ENCODE measurements at regions not wholly inside any gene's neighbourhood (a gene's known extent, or its start where the extent isn't known, plus 50 kb on each side); places are given as distances from the start of the nearest gene placed in this dataset.

GRCh38 chr13:32923725-32924124, 92.5 kb upstream of the KL start:
- Histone ChIP-seq H3K4me2 (ENCODE audit: control insufficient read depth, insufficient read depth) (no peak overlapping the region), H3K4me3 (no peak overlapping the region), H3K79me2 (ENCODE audit: control insufficient read depth, insufficient read depth, low read length) (no peaks in the 10 kb centered on the region), H3K27me3 (replicated peaks in 1 of 2; ENCODE audit: control insufficient read depth in 2 of 2, insufficient read depth in 2 of 2, low read length in 1 of 2) (no peaks in the 10 kb centered on the region), H3K4me1 (ENCODE audit: control insufficient read depth, insufficient read depth, low read length) (no peaks in the 10 kb centered on the region), H3K9me3 (replicated peaks; ENCODE audit: control insufficient read depth, insufficient read depth, low read length) (no peaks in the 10 kb centered on the region), H3K9ac (ENCODE audit: control insufficient read depth, insufficient read depth, low read length) (no peak overlapping the region), H3K36me3 (ENCODE audit: control insufficient read depth in 2 of 2, insufficient read depth in 2 of 2, low read length in 1 of 2) (no peaks in the 10 kb centered on the region), H2AFZ (ENCODE audit: control insufficient read depth, low read depth, low read length) (no peak overlapping the region), H3K27ac (ENCODE audit: control insufficient read depth, insufficient read depth) (no peak overlapping the region), H4K20me1 (ENCODE audit: control insufficient read depth, insufficient read depth) (no peaks in the 10 kb centered on the region)
- FAIRE-seq, result no peak
- TF ChIP-seq EGR1 (IDR thresholded peaks at IDR 0.05; ENCODE audit: borderline replicate concordance in 1 of 2, low read depth in 2 of 2, low read length in 2 of 2), result no peak
- TF ChIP-seq, protein P1, sequence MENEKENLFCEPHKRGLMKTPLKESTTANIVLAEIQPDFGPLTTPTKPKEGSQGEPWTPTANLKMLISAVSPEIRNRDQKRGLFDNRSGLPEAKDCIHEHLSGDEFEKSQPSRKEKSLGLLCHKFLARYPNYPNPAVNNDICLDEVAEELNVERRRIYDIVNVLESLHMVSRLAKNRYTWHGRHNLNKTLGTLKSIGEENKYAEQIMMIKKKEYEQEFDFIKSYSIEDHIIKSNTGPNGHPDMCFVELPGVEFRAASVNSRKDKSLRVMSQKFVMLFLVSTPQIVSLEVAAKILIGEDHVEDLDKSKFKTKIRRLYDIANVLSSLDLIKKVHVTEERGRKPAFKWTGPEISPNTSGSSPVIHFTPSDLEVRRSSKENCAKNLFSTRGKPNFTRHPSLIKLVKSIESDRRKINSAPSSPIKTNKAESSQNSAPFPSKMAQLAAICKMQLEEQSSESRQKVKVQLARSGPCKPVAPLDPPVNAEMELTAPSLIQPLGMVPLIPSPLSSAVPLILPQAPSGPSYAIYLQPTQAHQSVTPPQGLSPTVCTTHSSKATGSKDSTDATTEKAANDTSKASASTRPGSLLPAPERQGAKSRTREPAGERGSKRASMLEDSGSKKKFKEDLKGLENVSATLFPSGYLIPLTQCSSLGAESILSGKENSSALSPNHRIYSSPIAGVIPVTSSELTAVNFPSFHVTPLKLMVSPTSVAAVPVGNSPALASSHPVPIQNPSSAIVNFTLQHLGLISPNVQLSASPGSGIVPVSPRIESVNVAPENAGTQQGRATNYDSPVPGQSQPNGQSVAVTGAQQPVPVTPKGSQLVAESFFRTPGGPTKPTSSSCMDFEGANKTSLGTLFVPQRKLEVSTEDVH (IDR thresholded peaks at IDR 0.05; ENCODE audit: low read depth, partially characterized antibody), result no peak
- RAD21 ChIA-PET (ENCODE audit: unreplicated experiment), result no interaction called here
- ATAC-seq, result no peak
- SMC1A ChIA-PET (ENCODE audit: uncharacterized antibody, unreplicated experiment), result interaction anchor here (1.0 to 4.8 kb wide), 2 partner anchors 10 to 11 kb away, joined by 3 to 32 read pairs; no protein-coding TSS in a partner anchor
- DNase-seq (ENCODE audit: low read depth, low spot score), result no peak
- CTCF ChIA-PET, result interaction anchor here (2.4 kb wide), 1 partner anchor 12 kb away, joined by 5 read pairs; no protein-coding TSS in a partner anchor
- POLR2A ChIA-PET, result no interaction called here
- WGBS (ENCODE audit: insufficient coverage, insufficient replicate concordance, low lambda C conversion rate, missing lambda C conversion rate), result 100% methylated on average over 1 of the region's 1 CpG
- in situ Hi-C loops (cut with MboI), result no loop called here
- no TSS peak for BruUV-seq (replicated peaks)
- intact Hi-C loops (cut with micrococcal nuclease; ENCODE audit: unreplicated experiment), result no loop called here

GRCh38 chr13:32924886-32925285, 91.3 kb upstream of the KL start:
- in situ Hi-C loops (cut with MboI), result no loop called here
- CTCF ChIA-PET, result interaction anchor here (1.0 to 2.4 kb wide), 3 partner anchors 12 to 274 kb away, joined by 3 to 5 read pairs (median 5); no protein-coding TSS in a partner anchor
- TF ChIP-seq SUPT20H (IDR thresholded peaks at IDR 0.05; ENCODE audit: borderline replicate concordance, control insufficient read depth, low read depth, low read length), result no peak
- no peak for TF ChIP-seq MTA2 (IDR thresholded peaks at IDR 0.05; ENCODE audit: low read depth)
- no peak for TF ChIP-seq NFYA (IDR thresholded peaks at IDR 0.05; ENCODE audit: borderline replicate concordance, low read depth, low read length)
- TF ChIP-seq RELA (IDR thresholded peaks at IDR 0.05; ENCODE audit: borderline replicate concordance, partially characterized antibody), result no peak
- no peak for TF ChIP-seq HDAC6 (IDR thresholded peaks at IDR 0.05; ENCODE audit: unreplicated experiment)
- TF ChIP-seq ZNF274 (IDR thresholded peaks at IDR 0.05; ENCODE audit: insufficient read depth, insufficient read length), result no peak
- TF ChIP-seq, protein P2, sequence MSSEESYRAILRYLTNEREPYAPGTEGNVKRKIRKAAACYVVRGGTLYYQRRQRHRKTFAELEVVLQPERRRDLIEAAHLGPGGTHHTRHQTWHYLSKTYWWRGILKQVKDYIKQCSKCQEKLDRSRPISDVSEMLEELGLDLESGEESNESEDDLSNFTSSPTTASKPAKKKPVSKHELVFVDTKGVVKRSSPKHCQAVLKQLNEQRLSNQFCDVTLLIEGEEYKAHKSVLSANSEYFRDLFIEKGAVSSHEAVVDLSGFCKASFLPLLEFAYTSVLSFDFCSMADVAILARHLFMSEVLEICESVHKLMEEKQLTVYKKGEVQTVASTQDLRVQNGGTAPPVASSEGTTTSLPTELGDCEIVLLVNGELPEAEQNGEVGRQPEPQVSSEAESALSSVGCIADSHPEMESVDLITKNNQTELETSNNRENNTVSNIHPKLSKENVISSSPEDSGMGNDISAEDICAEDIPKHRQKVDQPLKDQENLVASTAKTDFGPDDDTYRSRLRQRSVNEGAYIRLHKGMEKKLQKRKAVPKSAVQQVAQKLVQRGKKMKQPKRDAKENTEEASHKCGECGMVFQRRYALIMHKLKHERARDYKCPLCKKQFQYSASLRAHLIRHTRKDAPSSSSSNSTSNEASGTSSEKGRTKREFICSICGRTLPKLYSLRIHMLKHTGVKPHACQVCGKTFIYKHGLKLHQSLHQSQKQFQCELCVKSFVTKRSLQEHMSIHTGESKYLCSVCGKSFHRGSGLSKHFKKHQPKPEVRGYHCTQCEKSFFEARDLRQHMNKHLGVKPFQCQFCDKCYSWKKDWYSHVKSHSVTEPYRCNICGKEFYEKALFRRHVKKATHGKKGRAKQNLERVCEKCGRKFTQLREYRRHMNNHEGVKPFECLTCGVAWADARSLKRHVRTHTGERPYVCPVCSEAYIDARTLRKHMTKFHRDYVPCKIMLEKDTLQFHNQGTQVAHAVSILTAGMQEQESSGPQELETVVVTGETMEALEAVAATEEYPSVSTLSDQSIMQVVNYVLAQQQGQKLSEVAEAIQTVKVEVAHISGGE (CRISPR knock-in tag; IDR thresholded peaks at IDR 0.05), result no peak
- TF ChIP-seq ZNF217 (IDR thresholded peaks at IDR 0.05), result no peak
- no peak for TF ChIP-seq RAD21 (IDR thresholded peaks at IDR 0.05; ENCODE audit: insufficient read depth, low read depth, low read length)

More at GRCh38 chr13:32924886-32925285, 91.3 kb upstream of the KL start:
- Histone ChIP-seq H3K27me3 (replicated peaks in 1 of 2; ENCODE audit: control insufficient read depth in 2 of 2, insufficient read depth in 2 of 2, low read length in 1 of 2) (no peaks in the 10 kb centered on the region), H3K4me1 (ENCODE audit: control insufficient read depth, insufficient read depth, low read length) (no peaks in the 10 kb centered on the region), H3K9ac (ENCODE audit: control insufficient read depth, insufficient read depth, low read length) (no peak overlapping the region), H3K9me3 (replicated peaks; ENCODE audit: control insufficient read depth, insufficient read depth, low read length) (no peaks in the 10 kb centered on the region), H3K27ac (ENCODE audit: control insufficient read depth, insufficient read depth) (no peak overlapping the region), H3K4me2 (ENCODE audit: control insufficient read depth, insufficient read depth) (no peak overlapping the region), H3K36me3 (ENCODE audit: control insufficient read depth in 2 of 2, insufficient read depth in 2 of 2, low read length in 1 of 2) (no peaks in the 10 kb centered on the region), H2AFZ (ENCODE audit: control insufficient read depth, low read depth, low read length) (no peak overlapping the region), H3K4me3 (no peak overlapping the region), H4K20me1 (ENCODE audit: control insufficient read depth, insufficient read depth) (no peaks in the 10 kb centered on the region), H3K79me2 (ENCODE audit: control insufficient read depth, insufficient read depth, low read length) (no peaks in the 10 kb centered on the region)
- RAD21 ChIA-PET (ENCODE audit: unreplicated experiment), result interaction anchor here (1.2 kb wide), 1 partner anchor 15 kb away, joined by 4 read pairs; no protein-coding TSS in a partner anchor
- POLR2A ChIA-PET, result no interaction called here
- SMC1A ChIA-PET (ENCODE audit: uncharacterized antibody, unreplicated experiment), result interaction anchor here (0.9 to 4.8 kb wide), 3 partner anchors 10 to 65 kb away, joined by 4 to 32 read pairs (median 9); no protein-coding TSS in a partner anchor
- ATAC-seq (no peak), DNase-seq (ENCODE audit: low read depth, low spot score) (no peak), FAIRE-seq (no peak)
- no TSS peak for BruUV-seq (replicated peaks)
- intact Hi-C loops (cut with micrococcal nuclease; ENCODE audit: unreplicated experiment), result no loop called here
- 29% methylated on average over 3 of the region's 3 CpGs for WGBS (ENCODE audit: insufficient coverage, insufficient replicate concordance, low lambda C conversion rate, missing lambda C conversion rate)
